NCI-H1436 treated with DMSO at 0.1 percent for 48 hours (cell line): ENCODE measurements at regions not wholly inside any gene's neighbourhood (a gene's known extent, or its start where the extent isn't known, plus 50 kb on each side); places are given as distances from the start of the nearest gene placed in this dataset.
"Not testable (repeated sequence)": the region's sequence is repeated elsewhere in the genome, so short reads cannot be mapped to it uniquely, and the experiment has no call there.

Experiments
- DNase-seq: peaks from one replicate; lab custom pipeline; 2025; lab: John Stamatoyannopoulos, UW

DNA sequence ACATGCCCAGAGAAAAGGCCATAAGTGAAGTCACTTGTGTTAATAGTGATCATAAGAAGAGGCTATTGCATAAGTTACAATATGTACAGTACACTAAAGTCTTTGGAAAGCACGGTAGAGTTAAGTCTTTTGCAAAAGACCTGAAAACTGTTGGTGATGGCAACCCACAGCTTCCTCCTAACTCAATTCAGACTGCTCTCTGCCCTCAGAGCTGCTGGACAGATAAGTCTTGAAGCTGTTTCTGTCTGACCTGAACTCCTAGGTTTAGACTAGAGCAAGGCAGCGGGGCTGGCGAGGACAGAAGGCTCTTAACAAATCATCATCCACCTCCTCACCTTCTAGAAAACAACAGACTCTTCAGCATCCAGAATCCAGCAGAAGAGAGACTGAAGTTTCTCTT, 125.4 kb downstream of the CD24 start:
- no peak for DNase-seq

- no peak for DNase-seq
Measured at GRCh38 chr6:106847116-106847515, 127.4 kb downstream of the CD24 start.

DNA sequence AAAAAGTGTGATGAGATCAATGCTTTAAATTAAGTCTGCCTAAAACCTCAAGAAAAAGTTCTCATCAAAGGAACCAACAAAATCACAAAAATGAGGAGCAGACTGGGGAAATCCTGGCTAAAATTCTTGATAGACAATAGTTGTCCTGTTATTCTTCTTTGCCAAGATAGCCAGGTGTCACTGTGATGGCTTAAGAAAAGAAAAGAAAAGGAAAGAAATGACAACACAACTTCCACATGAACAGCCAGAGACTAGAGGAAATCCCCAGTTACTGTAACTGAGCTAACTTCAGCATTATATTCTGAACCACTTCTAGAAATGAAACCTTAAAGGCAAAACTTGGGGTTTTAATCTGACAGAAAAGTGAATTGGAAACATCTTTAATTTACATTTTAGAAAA, 129.6 kb downstream of the CD24 start:
- no peak for DNase-seq

GRCh38 chr6:106832766-106833510, 141.6 kb downstream of the CD24 start:
- DNase-seq = no peak

GRCh38 chr6:106830930-106831329, 143.6 kb downstream of the CD24 start:
- no peak for DNase-seq

DNA sequence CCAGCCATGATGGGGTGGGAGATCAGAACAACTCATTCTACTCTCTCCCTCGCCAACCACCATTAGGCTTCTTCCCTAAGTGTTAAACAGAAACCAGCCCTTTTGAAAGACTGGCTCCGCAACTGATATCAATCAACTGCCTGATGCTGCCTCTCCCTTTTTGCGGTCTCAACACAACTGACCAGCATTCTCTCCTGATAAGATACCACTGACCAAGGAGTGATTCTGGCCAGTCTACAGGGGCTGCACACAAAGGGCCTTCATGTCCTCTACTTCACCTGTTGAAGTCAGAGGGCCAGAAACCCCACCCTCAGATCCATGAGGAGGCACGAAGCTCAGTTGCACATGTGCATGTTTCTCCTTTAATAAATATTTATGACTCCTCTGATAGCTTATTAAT, 145.1 kb downstream of the CD24 start:
- DNase-seq = no peak

DNA sequence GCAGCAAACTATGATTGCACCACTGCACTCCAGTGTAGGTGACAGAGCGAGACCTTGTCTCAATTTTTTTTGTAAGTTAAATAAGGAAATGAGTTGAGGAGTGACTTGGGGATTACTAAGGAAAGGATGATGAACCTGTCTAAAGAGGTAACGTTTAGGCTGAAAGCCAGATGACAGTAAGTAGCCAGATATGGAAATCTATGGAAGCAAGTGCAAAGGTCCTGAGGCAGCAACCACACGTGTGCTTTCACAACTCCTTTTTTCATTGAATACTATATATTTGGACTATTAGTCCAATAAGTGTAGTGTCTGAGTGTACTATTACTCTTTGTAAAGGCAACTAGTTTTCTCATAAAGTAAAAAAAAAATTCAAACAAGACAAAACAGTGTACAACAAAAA, 147.4 kb downstream of the CD24 start:
- DNase-seq = no peak

DNA sequence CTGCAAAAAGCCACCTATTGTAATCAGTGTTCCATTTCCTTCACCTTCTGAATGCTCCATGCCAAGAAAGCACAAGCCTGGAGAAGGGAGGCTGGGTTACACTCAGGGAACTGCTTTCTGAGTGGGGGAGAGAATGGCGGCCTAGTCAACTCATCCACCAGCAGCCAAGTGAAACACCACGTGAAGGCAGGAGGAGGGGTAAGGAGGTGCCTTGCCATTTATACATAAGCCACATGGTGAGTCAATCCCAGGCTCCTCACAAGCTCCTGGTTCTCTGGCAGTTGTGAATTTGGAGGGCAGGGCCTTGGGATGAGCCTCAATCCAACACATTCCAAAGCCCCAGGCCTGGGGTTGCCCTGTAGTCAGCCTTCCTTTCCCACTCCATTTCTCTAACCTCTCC, 149.4 kb downstream of the CD24 start:
- no peak for DNase-seq

DNA sequence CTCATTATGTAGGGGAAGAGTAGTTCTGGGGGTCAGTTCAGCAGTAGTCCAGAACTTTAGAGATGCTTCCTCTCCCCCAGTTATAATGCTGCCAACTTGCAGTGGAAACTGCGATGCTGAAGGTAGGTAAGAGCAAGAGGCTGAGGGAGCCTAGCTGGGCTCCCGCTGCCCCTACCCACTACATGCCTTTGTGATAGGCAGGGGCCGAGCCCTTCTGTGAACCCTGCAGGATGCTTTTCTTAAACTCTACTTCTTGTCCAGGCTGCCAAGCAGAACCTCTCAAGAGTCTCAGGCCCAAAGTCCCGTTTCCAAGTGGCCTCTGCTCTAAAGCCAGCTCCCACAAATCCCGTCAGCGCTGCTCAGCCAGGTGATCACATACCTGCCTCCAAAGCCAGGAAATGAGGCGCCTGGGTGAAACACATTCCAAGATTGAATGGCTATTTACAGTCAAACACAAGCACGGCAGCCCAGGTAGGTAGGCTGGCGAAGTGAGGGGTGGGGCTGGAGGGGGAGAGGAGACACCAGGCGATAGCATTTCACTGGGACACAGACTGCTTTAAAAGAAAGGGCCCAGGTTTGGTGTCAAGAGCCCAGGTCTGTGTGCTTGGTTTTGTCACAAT, 150.7 kb downstream of the CD24 start:
- no peak for DNase-seq

- no peak for DNase-seq
Measured at GRCh38 chr6:106823058-106823457, 151.5 kb downstream of the CD24 start.

- DNase-seq = no peak
Measured at GRCh38 chr6:106820412-106820852, 154.1 kb downstream of the CD24 start.

- DNase-seq = no peak
Measured at GRCh38 chr6:106811088-106811686, 163.3 kb downstream of the CD24 start.

DNA sequence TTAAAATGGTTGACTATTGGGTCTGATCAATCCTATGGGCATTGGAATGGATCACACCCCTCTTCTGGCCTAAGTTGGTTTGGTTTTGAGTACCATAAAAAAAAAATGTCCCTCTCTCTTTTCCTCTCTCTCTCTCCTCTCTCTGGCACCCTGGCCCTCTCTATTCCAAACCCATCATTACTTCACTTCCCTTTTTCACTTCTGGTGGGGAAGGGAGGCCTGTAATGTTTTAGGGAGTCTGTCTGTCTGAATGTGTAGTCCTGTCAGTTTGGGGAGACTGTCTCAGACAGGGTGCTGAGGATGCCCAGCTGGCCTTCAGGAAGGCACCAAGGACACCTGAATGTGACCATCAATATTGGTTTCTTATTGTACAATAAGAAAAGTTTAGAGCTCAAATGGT, 165.8 kb downstream of the CD24 start:
- no peak for DNase-seq

DNA sequence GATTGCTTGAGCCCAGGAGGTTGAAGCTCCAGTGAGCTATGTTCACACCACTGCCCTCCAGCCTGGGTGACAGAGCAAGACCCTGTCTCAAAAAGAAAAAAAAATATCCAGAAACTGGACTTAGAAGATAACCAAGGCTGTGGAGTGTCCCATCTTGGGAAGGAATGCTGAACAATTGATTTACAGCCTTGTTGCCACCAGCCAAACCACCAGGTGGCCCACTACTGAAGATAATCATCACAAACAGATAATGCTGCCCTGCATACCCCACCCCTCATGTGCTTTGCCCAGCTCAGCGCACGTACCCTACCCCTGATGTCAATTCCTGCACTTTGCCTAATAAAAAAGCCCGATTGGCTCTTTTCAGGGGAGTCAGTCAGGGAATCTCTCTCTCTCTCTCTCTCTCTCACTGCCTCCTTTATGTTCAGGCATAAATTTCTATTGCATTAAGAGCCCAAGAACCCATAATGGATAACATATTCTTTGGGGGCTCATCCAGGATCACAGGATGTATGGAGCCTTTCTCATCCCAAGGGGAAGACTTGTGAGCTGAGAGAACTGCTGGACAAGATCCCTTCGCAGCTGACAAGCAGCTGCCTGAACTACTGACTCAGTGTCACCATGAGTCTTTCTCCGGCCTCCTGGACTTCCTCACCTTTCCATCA, 166.4 kb downstream of the CD24 start:
- DNase-seq = no peak

DNA sequence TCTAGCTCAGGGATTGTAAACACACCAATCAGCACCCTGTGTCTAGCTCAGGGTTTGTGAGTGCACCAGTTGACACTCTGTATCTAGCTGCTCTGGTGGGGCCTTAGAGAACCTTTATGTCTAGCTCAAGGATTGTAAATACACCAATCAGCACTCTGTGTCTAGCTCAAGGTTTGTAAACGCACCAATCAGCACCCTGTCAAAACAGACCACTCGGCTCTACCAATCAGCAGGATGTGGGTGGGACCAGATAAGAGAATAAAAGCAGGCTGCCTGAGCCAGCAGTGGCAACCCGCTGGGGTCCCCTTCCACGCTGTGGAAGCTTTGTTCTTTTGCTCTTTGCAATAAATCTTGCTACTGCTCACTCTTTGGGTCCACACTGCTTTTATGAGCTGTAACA, 168.3 kb downstream of the CD24 start:
- DNase-seq = not testable (repeated sequence)

- no peak for DNase-seq
Measured at GRCh38 chr6:106805771-106806170, 168.8 kb downstream of the CD24 start.

- DNase-seq = no peak
Measured at GRCh38 chr6:106804346-106805335, 169.9 kb downstream of the CD24 start.

GRCh38 chr6:106803188-106803587, 171.3 kb downstream of the CD24 start:
- DNase-seq = no peak

DNA sequence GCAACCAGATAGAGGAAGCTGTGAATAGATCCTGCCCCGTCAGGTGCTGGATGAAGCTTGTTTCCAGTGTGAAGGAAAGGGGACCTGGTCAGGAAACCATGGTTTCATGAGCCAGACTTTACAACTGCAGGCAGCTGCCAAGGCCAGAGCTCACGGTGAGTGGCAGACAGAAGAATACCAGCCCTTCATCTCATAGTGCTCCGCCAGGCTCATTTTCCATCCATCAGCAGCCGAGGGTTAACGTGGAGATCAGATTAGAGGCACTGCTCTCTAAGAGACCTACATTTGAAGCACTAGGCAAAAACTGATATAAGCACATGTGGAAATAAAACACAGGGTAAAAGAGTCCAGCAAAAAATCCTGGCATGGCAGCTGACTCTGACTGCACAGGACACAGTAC, 172.4 kb downstream of the CD24 start:
- no peak for DNase-seq

DNA sequence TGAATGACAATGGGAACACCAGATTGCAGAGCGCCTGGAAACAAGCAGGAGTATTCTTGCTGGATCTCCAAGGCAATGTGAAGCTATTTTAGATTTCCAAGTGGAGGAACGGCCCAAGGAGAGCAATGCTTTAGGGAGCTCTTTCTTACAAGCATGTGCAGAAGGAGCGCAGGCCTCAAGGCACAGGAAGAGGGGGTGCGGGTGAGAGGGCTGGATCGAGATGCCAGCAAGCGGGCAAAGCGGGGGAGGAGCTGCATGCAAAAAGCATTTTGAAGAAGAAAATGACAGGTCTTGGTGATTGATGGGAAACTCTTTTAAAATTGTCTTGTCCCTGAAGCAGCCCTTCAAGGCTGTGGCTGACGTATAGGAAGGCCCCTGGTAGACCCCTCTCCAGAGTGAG, 171.9 kb downstream of the QRSL1 start:
- DNase-seq = no peak

- no peak for DNase-seq
Measured at GRCh38 chr6:106800379-106800778, 171.0 kb downstream of the QRSL1 start.
